GM18873 (cell line): ENCODE measurements at regions not wholly inside any gene's neighbourhood (a gene's known extent, or its start where the extent isn't known, plus 50 kb on each side); places are given as distances from the start of the nearest gene placed in this dataset.
"Not testable (repeated sequence)": the region's sequence is repeated elsewhere in the genome, so short reads cannot be mapped to it uniquely, and the experiment has no call there.

ENCODE experiments used
- ATAC-seq: cut with Tn5 transposase; IDR thresholded peaks from one replicate; pipeline ENCODE4 v1.9.1; 2021; ENCODE audit warnings: mild to moderate bottlenecking, moderate library complexity, moderate number of reproducible peaks; ENCODE audit not compliant: unreplicated experiment, low FRiP score

DNA sequence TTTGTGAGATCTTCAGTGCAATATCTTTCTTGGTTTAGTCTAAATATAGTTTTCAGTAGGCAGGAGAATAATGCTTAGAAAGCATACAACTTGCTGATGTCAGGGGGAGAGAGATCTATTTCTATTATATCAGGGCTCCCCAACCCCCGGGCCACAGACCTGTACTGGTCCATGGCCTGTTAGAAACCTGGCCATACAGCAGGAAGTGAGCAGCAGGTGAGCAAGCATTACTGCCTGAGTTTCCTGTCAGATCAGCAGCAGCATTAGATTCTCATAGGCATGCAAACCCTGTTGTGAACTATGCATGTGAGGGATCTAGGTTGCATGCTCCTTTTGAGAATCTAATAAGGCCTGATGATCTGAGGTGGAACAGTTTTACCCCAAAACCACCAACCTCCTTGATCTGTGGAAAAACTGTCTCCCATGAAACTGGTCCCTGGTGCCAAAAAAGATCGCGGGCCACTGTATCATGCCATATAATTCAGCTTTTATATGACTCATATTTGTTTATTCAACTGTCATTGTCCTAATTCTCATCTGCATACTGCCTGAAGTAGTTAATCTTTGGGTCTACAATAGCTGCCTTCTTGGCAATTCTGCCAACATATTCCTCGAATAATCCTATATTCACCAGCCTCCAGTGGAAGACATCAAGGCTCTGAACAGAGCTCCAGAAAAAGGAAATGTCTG, 163.6 kb upstream of the DYRK2 start:
- no peak for ATAC-seq

DNA sequence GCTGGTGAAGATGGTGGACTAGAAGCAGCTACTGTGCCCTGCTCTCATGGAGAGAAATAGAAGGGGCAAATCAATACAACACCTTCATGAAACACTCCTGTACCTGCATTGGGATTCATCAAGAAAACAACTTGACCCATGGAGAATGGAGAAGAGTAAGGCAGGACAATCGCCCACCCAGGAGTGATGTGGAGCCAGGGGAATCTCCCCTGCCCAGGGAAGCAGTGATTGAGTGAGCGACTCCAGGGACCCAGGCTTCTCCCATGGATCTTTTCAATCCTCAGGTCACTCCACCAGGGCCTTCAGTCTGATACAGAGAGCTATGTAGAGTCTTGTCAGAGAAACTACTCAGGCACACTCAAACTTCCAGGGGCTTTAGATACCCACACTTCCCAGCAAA, 161.9 kb upstream of the DYRK2 start:
- ATAC-seq: no peak

DNA sequence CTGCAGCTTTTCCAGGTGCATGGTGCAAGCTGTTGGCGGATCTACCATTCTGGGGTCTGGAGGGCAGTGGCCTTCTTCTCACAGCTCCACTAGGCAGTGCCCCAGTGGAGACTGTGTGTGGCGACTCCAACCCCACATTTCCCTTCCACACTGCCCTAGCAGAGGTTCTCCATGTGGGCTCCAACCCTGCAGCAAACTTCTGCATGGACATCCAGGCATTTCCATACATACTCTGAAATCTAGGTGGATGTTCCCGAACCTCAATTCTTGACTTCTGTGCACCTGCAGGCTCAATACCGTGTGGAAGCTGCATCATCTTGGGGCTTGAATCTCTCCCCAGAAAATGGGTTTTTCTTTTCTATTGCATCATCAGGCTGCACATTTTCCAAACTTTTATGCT, 160.2 kb upstream of the DYRK2 start:
- not testable (repeated sequence) for ATAC-seq

DNA sequence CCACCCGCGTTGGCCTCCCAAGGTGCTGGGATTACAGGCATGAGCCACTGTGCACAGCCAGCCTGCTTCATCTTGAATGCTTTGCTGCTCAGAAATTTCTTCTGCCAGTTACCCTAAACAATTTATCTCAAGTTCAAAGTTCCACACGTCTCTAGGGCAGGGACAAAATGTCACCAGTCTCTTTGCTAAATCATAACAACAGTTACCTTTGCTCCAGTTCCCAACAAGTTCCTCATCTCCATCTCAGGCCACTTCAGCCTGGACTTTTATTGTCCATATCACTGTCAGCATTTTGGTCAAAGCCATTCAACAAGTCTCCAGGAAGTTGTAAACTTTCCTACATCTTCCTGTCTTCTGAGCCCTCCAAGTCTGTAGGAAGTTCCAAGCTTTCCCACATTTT, 159.5 kb upstream of the DYRK2 start:
- ATAC-seq: no peak

DNA sequence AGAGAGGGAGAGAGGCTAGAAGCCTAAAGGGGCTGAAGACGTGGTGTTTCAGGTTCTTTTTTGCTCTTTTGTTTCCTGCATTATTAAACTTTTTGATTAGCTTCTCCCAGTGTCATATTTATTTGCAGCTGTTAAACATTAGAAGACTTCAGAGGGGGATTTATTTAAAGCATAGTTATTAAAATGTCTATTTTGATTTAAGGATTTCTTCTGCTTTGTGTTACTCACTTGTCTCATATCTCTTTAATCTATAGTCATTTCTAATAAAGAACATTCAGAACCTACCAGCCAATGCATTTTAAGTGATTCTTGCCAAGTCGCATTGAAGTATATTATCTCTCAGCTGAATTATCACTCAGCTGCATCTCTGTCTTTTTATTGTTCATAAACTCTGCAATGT, 152.0 kb upstream of the DYRK2 start:
- ATAC-seq: no peak

DNA sequence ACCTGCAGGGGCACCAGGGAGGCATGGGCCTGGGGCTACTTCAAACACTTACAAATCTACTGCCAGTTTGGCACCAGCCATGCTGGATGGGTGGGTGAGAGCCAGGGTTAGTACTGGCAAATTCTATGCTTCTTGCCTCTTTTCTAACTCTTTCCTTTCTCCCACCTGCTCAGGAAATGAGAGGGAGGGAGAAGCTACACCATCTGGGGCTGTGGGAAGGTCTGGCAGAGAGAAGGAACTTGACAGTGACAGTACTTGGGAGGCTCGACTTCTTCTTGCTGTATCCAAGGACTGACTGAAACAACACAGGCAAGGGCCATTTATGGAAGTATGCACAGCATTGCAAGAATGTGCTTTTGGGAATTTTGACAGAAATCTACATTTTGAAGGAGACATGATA, 149.6 kb upstream of the DYRK2 start:
- no peak for ATAC-seq

DNA sequence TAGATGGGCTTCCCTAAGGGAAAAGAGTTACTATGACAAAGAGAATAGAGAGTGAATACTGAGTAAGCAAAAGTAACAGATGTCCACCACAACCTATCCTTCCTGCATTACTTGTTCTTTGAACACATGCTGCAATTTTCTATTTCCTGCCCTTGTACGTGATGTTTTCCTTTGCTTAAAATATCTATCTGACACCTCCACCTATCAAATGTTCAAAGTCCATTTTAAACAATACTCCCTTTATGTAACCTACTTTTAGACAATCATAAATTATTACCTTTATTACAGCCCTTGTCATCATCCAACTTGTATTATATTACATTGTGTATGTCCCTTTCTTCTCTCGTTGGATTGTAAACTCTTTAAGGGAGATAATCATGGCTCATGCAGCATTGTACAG, 147.2 kb upstream of the DYRK2 start:
- no peak for ATAC-seq

DNA sequence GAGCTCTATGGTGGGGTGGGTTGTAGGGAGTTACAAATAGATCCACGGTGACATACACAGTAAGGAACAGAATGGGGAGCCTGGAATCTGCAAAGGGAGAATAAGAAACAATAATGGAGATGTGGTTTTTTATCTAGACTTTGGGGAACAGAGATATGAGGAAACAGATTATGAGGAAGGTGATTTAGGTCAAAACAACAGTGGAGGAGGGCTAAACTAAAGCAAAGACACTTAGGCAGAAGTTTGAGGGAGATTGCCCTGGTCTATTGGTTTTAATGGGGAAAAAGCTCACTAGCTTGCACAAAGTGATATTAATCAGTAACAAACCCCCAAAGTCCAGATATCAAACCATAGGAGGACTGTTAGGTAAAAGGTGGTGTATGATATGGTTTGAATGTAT, 144.5 kb upstream of the DYRK2 start:
- no peak for ATAC-seq

DNA sequence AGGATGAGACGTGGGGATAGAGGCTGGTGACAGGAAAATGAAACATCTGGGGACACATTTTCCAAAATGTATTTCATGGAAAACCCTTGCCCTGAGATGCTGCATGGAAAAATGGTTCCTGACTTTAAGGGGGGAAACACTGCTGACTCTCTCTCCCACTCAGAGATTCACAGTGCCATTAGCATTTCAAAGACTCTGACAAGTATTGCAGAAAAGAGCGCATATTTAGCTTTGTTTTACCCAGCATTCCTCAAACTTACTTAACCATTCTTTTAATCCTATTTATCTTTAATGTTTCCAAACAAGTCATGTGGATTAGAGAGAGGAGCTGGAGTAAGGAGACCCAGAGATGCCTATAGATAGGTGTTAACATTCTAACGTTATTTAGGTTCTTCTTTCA, 141.8 kb upstream of the DYRK2 start:
- ATAC-seq: no peak

DNA sequence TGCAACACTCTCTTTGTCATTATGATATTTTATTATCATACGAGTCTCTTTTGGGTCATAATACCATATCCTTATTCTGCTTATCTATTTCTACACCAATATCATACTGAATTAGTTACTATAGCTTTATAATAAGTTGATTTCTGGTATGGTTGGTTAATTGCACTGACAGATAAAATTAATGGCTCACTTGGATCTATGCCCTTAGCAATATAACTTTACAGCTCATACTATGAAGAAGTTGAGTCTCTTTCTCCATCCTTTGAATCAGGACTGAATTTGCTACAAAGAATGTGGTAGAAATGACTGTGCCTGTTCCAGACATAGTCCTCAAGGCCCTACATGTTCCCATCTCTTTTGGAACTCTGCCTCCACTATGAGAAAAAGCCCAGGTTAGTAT, 139.7 kb upstream of the DYRK2 start:
- ATAC-seq: no peak

DNA sequence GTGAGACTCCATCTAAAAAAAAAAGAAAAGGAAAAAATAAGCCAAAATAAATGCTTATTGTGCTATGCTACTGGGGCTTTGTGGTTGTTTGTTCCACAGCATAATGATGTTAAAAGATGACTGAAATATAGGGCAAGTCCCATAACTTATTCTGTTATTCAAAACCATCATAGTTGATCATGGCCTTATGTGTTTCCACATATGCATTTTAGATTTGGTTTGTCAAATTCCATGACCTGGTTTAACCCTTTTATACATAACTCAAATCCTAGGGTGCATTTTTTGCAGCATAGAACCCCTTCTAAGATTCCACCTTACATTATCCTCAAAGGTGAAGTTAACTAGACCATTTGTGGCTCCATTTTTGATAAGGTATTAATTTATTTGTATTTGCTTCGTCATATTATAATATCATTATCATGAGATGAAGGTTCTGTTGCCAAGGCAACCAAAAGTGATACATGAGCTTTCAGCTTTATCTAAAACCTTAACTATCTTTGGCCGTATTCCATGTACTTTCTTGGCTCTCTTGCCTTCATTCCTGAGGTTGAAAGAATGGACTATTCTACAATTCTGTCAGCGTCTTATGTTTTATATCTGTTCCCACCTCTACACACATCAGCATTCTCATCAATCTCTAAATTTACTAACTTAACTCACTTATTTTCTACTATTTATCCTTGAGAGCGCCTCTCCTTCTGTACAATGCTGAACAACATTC, 138.7 kb upstream of the DYRK2 start:
- ATAC-seq: no peak

DNA sequence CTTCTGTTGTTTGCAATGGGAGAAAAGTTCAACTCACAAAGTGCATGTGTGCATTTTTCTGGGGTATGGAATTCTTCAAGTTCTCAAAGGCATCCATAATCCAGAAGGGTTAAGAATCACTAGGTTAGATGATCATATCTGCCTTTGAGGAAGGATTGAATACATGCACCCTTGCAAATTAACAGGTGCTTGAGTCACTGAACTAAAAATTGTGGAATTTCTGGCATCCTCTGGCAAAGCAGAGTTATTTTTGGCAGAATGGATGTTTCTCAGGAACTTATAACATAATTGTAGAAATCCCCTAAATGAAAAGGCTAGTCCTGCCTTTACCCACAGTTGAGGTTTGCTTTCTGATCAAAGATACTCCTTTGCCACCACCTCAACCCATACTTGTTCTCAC, 136.5 kb upstream of the DYRK2 start:
- no peak for ATAC-seq

DNA sequence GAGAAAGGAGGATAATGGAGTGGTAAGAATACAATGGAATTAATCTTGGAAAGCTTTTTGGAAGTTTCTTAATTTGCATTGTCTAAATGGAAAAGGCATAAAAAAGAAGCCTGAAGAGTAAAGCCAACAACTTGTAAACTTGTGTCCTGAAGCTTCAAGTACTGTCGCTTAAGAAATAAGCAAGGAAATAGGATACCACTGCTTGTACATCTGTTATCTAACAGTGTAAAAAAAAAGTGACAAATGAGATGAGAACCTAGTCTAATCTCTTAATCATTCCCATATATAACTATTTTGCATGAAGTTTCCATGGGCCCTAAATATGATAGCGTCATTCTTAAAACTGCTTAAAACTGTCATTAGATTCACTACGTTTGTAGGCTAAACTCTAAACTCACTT, 134.0 kb upstream of the DYRK2 start:
- no peak for ATAC-seq

DNA sequence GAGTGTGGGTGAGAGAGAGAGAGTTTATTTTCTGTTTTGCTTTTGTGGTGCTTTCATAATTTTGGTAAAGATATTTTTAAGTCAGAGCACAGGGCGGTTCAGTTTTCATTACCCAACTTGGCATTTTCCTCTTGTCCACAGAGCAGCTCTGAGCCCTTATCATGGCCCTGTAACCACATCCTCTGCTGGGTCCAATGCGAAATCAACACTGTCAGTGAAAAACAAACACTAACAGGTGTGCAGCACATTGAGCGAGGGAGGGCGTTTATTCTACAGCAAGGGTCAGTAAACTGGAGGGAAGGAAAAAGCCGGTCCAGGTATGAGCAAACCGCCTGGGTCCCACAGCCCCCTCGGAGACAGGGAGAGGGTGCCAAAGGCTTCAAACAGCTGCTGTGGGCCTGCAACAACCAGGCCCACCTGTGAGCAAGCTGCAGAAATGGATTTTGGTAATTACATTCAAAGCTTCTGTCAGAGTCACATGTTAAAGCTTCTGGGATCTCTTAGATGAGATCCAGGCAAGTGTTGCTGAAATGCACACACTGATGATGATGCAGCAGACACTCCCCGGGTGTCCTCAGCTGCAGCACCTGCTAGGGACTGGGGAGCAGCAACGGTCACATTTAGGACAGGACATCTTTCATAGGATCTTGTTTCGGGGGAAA, 132.7 kb upstream of the DYRK2 start:
- peak; percentile 71 for ATAC-seq

DNA sequence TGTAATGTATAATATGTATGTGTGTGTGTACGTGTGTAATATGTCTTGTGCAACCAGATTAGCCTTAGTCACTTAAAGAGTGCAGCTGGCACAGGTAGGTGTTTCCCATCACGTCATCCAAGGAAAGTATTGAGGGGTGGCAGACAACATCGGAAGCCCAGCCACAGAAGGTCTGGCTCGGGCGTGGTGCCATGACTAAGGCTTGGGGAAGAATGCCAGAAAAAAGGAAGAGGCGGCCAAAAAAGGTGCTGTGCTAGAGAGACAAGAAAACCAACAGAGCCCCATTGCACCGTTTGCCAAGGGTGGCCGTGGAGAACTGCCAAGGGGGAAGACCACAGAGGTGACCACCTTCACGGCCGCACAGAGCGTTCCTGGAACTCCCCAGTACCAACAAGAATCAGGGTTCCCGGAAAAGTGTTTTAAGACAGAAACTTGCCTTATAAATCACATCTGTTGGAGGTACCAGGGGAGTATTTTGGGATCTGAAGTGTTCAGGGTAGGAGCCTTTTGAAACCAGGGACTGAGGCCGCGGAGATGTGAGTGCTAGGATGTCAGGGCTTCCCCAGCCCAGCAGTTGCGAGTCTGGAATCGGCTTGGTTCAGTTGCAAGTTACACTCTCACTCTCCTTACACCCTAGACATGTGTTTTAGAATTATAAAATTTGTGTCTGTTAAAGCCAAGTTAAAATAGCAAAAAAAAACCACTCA, 131.2 kb upstream of the DYRK2 start:
- ATAC-seq: no peak

DNA sequence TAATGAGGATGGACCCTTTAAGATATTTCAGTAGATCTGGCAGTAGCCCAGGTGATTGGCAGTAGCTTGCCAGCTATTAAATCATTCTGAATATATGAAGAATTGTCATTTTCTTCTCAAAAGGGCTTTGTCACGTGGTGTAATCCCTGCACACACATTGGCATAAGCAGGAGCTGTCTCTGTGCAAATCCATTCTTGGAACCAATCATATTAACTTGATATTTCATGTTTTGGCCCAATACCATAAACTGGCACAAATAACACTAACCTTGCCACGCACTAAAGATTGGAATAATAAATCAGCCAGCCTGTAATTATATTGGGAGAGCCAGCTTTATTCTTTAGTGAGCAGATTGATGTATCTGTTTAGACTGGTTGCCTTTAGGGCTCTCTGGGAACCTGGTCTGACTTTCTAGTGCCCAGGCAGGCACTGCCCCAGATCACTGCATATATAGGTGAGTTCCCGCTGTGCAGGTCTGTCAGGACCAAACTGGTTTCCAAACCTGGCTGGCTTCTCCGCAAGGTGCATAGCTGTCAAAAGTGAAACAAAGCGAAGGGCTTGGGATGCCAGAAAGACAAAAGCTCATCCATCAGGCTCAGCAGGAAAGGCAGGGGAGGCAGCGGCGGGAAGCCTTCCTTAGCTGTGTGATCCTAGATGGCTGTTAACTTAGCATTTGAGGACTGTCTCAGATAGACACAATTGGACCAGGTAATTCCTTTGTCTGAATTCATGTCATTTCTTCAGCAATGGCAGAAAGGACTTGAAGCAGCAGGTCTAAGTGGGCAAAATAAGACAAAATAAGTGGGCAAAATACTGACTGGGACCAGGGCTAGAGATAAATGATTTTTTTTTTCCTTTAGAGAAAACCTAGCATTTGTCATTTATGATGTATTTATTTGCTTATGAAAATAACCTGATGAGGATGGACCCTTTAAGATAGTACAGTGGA, 128.8 kb upstream of the DYRK2 start:
- ATAC-seq: no peak

DNA sequence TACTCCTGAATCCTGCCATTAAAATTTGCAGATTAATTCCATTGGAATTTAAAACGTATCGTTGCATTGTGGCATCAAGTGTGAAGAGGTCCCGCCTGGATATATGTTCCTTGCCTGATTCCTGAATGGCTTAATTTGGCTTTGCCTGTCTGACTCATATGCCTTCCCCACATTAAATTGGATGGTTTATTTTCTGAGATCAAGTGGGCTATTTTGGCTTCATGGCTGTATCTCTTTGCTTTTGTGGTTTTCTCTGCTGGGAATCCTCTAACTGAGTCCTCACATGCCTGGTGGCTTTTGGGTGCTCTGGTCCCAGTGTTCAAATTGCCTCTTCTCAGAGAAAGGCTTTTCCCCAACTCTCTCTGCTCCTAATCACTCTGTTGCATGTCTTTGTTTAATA, 127.9 kb upstream of the DYRK2 start:
- no peak for ATAC-seq

DNA sequence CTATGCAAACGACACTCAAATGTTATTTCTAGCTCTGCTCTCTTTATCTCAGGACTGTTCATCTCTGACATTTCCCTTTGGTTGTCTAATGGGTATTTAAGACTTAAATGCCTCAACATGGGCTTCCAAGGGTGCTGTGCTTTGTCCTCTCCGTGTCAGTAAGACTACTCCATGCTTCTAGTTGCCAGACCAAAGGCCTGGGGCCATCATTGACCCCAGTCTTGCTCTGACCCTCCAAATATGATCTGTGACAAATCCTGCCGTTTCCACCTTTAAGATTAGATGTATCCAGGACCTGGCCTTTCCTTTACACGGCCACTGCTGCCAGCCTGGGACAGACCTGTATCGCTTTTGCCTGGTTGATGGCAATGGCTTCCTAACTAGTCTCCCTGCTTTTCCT, 126.3 kb upstream of the DYRK2 start:
- ATAC-seq: no peak

DNA sequence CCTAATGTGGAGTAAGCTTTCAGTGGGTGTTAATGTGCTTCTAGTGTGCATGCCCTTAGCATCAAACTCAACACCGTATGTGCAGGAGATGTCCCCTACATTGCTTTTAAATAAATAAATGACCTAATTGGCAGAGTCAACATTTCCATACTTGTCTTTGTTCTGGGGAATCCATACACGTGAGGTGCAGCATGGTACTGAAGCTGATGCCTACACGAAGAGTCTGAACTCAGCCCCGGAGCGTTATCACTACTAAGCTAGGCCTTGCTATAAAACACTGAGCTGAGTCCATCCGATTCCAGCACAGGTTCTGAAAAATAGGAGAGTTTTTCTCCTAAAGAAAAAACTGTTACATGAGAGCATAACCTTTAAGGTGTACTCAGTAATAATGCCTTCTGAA, 125.0 kb upstream of the DYRK2 start:
- no peak for ATAC-seq
